Fibroblast of pulmonary artery (primary cell): ENCODE measurements at regions not wholly inside any gene's neighbourhood (a gene's known extent, or its start where the extent isn't known, plus 50 kb on each side); places are given as distances from the start of the nearest gene placed in this dataset.

Experiments used
- DNase-seq: peaks from one replicate; pipeline ENCODE4 v3.0.0-alpha.2; 2010; ENCODE audit warnings: low read depth
- H3K4me3 ChIP-seq: replicated peaks from 2 replicates; pipeline ENCODE4 v1.5.1; 2011; ENCODE audit warnings: low read depth, mild to moderate bottlenecking, control low read depth, low read length, moderate library complexity
- TF ChIP-seq, protein P1 (sequence below): IDR thresholded peaks from 2 replicates; pipeline ENCODE4 v1.5.1; 2011; ENCODE audit warnings: mild to moderate bottlenecking, control low read depth, low read length, inconsistent platforms; ENCODE audit errors: missing control alignments

- DNase-seq: no peak
- TF ChIP-seq, protein P1, sequence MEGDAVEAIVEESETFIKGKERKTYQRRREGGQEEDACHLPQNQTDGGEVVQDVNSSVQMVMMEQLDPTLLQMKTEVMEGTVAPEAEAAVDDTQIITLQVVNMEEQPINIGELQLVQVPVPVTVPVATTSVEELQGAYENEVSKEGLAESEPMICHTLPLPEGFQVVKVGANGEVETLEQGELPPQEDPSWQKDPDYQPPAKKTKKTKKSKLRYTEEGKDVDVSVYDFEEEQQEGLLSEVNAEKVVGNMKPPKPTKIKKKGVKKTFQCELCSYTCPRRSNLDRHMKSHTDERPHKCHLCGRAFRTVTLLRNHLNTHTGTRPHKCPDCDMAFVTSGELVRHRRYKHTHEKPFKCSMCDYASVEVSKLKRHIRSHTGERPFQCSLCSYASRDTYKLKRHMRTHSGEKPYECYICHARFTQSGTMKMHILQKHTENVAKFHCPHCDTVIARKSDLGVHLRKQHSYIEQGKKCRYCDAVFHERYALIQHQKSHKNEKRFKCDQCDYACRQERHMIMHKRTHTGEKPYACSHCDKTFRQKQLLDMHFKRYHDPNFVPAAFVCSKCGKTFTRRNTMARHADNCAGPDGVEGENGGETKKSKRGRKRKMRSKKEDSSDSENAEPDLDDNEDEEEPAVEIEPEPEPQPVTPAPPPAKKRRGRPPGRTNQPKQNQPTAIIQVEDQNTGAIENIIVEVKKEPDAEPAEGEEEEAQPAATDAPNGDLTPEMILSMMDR: no peak
- no peak overlapping the region for H3K4me3 ChIP-seq
Observed at GRCh38 chr9:26061948-26062575, 383.8 kb upstream of the TUSC1 start.

- TF ChIP-seq, protein P1: no peak
- no peak overlapping the region for H3K4me3 ChIP-seq
- DNase-seq: peak; percentile 5
Observed at GRCh38 chr9:26058111-26058895, 380.1 kb upstream of the TUSC1 start.

- TF ChIP-seq, protein P1: no peak
- DNase-seq: no peak
- no peak overlapping the region for H3K4me3 ChIP-seq
Observed at GRCh38 chr9:26057050-26057449, 378.8 kb upstream of the TUSC1 start.

- no peak overlapping the region for H3K4me3 ChIP-seq
- TF ChIP-seq, protein P1: no peak
- peak; percentile 3 for DNase-seq
Observed at GRCh38 chr9:26054600-26055520, 376.6 kb upstream of the TUSC1 start.

- no peak for DNase-seq
Observed at GRCh38 chr9:26053954-26054353, 375.7 kb upstream of the TUSC1 start.

GRCh38 chr9:26043431-26043830 is 365.2 kb upstream of the TUSC1 start:
- TF ChIP-seq, protein P1: no peak
- DNase-seq: no peak
- no peak overlapping the region for H3K4me3 ChIP-seq

More at GRCh38 chr9:26053954-26054353, 375.7 kb upstream of the TUSC1 start:
- no peak overlapping the region for H3K4me3 ChIP-seq
- TF ChIP-seq, protein P1: no peak
